Nephron progenitor cell (in vitro differentiated cells): ENCODE measurements at regions not wholly inside any gene's neighbourhood (a gene's known extent, or its start where the extent isn't known, plus 50 kb on each side); places are given as distances from the start of the nearest gene placed in this dataset.
A peak's percentile ranks its signal among the peaks of the same experiment; 100 is the strongest.
"Not testable (repeated sequence)": the region's sequence is repeated elsewhere in the genome, so short reads cannot be mapped to it uniquely, and the experiment has no call there.

ENCODE experiments used
- DNase-seq: peaks from one replicate; pipeline ENCODE4 v3.0.0; 2021
- H3K27ac Mint-ChIP-seq: 2 replicates; pipeline ENCODE4 v1.8.0; 2021; ENCODE audit warnings: mild to moderate bottlenecking, moderate library complexity, mixed read lengths
- H3K27me3 Mint-ChIP-seq: 2 replicates; pipeline ENCODE4 v1.8.0; 2021; ENCODE audit warnings: mild to moderate bottlenecking, low read depth, mixed read lengths; ENCODE audit not compliant: poor library complexity
- H3K36me3 Mint-ChIP-seq: 2 replicates; pipeline ENCODE4 v1.8.0; 2021; ENCODE audit warnings: low read depth, mixed read lengths
- H3K4me1 Mint-ChIP-seq: 2 replicates; pipeline ENCODE4 v1.8.0; 2021; ENCODE audit warnings: mixed read lengths
- H3K4me3 Mint-ChIP-seq: 2 replicates; pipeline ENCODE4 v1.8.0; 2021; ENCODE audit warnings: mild to moderate bottlenecking, moderate library complexity, mixed read lengths
- H3K9me3 Mint-ChIP-seq: 2 replicates; pipeline ENCODE4 v1.8.0; 2021; ENCODE audit warnings: mild to moderate bottlenecking, moderate library complexity, mixed read lengths
- CTCF ChIP-seq: fragments of 200-600 bp; sonication (generic); IDR thresholded peaks from 2 replicates; pipeline ENCODE4 v1.5.0; 2021; ENCODE audit warnings: antibody characterized with exemption

DNA sequence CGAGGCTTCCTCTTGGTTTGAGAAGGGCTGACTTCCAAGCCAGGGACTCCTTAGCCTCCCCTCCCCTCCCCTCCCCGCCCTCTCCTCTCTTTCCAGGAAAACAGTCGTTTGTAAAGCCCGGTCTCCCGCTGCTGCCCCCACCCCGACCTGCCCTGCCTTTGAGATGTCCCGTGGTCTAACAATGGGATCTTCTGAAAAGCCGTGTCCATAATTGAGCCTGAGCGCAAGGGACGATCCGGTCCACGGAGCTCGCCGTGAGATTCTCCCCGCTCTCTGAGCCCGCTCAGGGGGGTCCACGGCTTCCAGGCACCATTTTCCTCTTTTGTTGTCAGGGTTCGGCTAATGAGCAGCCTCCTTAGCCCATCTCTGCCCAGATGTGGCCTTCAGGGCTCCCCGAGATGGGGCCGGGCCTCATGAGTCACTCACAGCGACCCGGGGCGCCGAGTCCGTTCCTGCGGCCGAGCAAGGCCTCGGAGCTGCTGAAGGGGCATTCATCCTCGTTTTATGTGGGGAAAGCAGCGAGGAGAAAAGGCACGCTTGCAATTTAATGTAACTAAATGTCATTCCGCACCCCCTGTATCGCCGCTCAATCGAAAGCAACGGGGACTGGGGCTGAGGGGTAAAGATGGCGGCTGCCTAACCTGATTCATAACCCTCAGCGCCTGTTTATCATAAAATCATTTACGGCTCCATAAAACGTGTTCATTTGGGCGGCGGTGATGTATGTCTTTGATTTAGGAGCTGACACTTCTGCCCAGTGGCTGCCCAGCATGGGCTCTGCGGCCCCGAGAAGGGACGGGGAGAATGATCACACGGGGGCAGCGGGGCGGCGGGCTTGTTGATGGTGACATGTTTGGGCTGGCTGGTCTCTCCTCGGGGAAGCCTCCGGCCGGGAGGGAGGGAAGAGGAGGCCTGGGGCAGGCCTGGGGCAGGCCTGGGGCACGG is 232.6 kb upstream of the C1orf174 start:
- no peaks in the 10 kb centered on the region for H3K36me3 Mint-ChIP-seq
- TF ChIP-seq CTCF = no peak
- H3K4me1 Mint-ChIP-seq = peaks cover 46% of the 10 kb centered on the region
- H3K9me3 Mint-ChIP-seq = peaks cover 15% of the 10 kb centered on the region
- H3K27ac Mint-ChIP-seq = peak overlapping the region; percentile 12
- H3K4me3 Mint-ChIP-seq = no peak overlapping the region
- DNase-seq = peak; percentile 22
- peaks cover 8% of the 10 kb centered on the region for H3K27me3 Mint-ChIP-seq

- Mint-ChIP-seq H3K27ac (peak overlapping the region; percentile 74), H3K27me3 (peaks cover 7% of the 10 kb centered on the region), H3K4me3 (no peak overlapping the region), H3K36me3 (no peaks in the 10 kb centered on the region), H3K9me3 (peaks cover 15% of the 10 kb centered on the region), H3K4me1 (peaks cover 49% of the 10 kb centered on the region)
- TF ChIP-seq CTCF = no peak
- DNase-seq = no peak
These were observed 233.3 kb upstream of the C1orf174 start for GRCh38 chr1:4133297-4133938.

DNA sequence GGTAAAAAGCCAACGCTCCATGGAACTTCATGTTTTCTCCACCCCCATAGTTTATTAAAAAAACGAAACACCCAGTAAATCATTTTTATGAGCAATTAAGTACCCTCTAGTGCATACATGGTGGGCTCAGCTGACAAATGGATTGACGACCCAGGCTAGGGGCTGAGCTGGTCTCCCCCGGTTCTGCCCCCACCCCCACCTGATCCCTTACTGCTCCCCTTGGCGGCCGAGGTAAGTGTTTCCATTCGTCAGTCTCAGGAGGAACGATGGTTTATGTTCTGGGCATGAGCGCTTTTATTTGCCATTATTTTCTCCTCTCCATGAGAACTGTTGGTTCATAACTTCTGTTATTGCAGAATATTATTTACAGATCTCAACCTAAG is 233.9 kb upstream of the C1orf174 start:
- TF ChIP-seq CTCF = no peak
- H3K36me3 Mint-ChIP-seq = no peaks in the 10 kb centered on the region
- H3K27me3 Mint-ChIP-seq = peaks cover 7% of the 10 kb centered on the region
- peak overlapping the region; percentile 74 for H3K27ac Mint-ChIP-seq
- DNase-seq = no peak
- no peak overlapping the region for H3K4me3 Mint-ChIP-seq
- H3K4me1 Mint-ChIP-seq = peaks cover 54% of the 10 kb centered on the region
- H3K9me3 Mint-ChIP-seq = peaks cover 15% of the 10 kb centered on the region

DNA sequence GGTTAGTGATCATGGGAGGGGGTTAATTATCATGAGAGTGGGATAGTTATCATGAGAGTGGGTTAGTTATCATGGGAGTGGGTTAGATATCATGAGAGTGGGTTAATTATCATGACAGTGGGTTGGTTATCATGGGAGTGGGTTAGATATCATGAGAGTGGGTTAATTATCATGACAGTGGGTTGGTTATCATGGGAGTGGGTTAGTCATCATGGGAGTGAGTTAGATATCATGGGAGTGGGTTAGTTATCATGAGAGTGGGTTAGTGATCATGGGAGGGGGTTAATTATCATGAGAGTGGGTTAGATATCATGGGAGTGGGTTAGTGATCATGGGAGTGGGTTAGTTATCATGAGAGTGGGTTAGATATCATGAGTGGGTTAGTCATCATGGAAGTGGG is 235.8 kb upstream of the C1orf174 start:
- Mint-ChIP-seq H3K4me1 (peaks cover 65% of the 10 kb centered on the region), H3K9me3 (peaks cover 15% of the 10 kb centered on the region)
- not testable (repeated sequence) for H3K4me3 Mint-ChIP-seq, DNase-seq, H3K27me3 Mint-ChIP-seq, H3K36me3 Mint-ChIP-seq, H3K27ac Mint-ChIP-seq

DNA sequence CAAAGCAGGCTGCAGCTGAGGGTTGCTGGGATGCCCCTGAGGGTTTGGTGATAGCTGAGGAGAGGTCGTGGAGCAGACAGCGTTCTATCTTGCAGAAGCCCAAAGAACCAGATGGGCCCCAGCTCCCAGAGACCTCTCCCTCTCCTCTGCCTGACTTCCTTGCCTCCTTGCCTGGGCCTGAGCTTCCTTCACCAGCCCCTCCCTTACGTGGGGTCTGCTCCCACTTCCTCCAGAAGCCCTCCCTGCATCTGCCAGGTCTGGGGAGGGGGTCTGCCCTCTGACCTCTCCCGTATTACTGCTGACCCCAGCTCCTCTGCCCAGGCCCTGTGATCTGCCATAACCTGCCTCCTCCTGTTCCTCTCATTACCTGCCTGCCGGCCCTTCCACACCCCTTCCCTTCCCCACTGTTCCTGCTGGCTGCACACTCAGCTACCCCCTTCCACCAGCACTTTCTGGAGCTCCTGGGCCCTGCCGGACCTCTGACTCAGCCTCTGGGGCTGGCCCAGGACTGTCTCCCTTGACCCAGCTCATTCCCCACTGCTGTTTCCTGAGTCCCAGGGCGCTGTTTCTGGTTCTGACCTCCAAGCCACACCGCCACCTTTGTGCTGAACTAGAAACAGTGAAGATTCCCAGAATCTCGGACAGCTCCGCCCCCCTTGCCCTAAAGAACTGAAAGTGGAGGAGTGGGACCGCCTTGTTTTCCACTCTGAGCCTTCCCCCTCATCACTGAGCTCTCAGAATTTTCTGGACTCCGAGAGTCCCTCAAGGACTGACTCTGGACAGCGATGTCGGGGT is 237.7 kb upstream of the C1orf174 start:
- Mint-ChIP-seq H3K27ac (no peak overlapping the region), H3K27me3 (peaks cover 2% of the 10 kb centered on the region), H3K9me3 (peaks cover 15% of the 10 kb centered on the region), H3K4me3 (peak overlapping the region; percentile 1), H3K36me3 (no peaks in the 10 kb centered on the region), H3K4me1 (peaks cover 58% of the 10 kb centered on the region)
- peak; percentile 25 for DNase-seq
- no peak for TF ChIP-seq CTCF

DNA sequence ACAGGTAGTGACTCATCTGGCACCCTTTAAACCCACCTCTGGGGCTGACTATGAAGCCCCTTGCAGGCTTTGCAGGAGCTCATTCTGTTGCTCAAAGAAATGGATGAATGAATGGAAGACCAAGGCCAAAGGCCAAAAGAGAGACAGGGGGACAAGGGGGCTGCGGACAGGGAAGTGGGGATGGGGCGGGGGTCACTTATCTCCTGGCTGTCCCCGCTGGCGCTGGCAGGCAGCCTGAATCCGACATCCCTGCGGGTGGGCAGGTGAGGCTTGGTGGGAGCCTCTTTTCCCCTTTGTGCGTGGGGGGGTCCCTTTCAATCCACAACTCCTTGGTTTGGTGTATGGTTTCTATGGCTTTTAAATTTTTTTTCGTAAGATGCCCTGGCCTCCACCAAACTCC is 239.6 kb upstream of the C1orf174 start:
- H3K27ac Mint-ChIP-seq = no peak overlapping the region
- DNase-seq = no peak
- no peak for TF ChIP-seq CTCF
- H3K4me3 Mint-ChIP-seq = no peak overlapping the region
- peaks cover 45% of the 10 kb centered on the region for H3K4me1 Mint-ChIP-seq
- peaks cover 2% of the 10 kb centered on the region for H3K27me3 Mint-ChIP-seq
- H3K9me3 Mint-ChIP-seq = peaks cover 15% of the 10 kb centered on the region
- no peaks in the 10 kb centered on the region for H3K36me3 Mint-ChIP-seq
